GM12873 (cell line): ENCODE measurements at regions not wholly inside any gene's neighbourhood (a gene's known extent, or its start where the extent isn't known, plus 50 kb on each side); places are given as distances from the start of the nearest gene placed in this dataset.

Experiments used
- TF ChIP-seq, protein P1 (sequence below): IDR thresholded peaks from 2 replicates; pipeline ENCODE4 v1.5.1; 2012; ENCODE audit warnings: low read depth, mild to moderate bottlenecking, moderate library complexity, low read length, control low read depth; ENCODE audit not compliant: insufficient read depth; ENCODE audit errors: missing control alignments

DNA sequence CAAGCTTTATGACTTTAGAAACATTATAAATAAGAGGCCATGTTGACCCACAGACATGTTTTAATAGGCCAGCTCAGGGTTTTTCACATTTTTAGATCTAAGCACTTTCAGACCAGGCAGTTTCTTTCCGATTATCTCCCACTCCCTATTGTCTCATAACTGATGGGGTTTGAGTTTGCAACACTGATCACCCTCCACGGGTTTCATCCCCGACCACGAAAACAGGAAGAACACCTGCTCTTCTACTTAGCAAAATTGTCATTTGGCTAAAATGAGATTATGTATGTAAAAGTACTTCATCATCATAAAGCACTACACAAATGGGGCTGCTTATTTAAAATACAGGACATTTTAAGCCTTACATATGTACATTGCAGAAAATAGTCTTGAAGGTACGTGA lies 407.9 kb downstream of the HNRNPD start:
- TF ChIP-seq, protein P1, sequence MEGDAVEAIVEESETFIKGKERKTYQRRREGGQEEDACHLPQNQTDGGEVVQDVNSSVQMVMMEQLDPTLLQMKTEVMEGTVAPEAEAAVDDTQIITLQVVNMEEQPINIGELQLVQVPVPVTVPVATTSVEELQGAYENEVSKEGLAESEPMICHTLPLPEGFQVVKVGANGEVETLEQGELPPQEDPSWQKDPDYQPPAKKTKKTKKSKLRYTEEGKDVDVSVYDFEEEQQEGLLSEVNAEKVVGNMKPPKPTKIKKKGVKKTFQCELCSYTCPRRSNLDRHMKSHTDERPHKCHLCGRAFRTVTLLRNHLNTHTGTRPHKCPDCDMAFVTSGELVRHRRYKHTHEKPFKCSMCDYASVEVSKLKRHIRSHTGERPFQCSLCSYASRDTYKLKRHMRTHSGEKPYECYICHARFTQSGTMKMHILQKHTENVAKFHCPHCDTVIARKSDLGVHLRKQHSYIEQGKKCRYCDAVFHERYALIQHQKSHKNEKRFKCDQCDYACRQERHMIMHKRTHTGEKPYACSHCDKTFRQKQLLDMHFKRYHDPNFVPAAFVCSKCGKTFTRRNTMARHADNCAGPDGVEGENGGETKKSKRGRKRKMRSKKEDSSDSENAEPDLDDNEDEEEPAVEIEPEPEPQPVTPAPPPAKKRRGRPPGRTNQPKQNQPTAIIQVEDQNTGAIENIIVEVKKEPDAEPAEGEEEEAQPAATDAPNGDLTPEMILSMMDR, result no peak

GRCh38 chr4:81965454-81965853 lies 408.3 kb downstream of the HNRNPD start:
- TF ChIP-seq, protein P1, result no peak

DNA sequence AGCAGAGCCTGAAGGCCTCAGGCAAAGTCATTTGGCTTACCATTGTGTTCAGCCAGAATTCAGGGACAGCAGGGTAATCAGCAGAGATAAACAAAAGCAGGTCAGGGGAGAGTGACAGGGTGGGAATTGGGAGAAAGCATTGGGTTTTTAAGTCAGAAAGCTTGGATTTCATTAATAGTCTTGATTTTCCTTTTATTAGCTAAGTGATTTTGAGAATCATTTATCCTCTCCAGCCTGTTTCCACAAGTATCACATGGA lies 410.1 kb downstream of the HNRNPD start:
- TF ChIP-seq, protein P1, result no peak

GRCh38 chr4:81963015-81963762 lies 410.6 kb downstream of the HNRNPD start:
- TF ChIP-seq, protein P1, result no peak

- TF ChIP-seq, protein P1, result no peak
Measured at GRCh38 chr4:81960961-81961360, 412.8 kb downstream of the HNRNPD start.

- TF ChIP-seq, protein P1, result no peak
Measured at GRCh38 chr4:81954271-81954670, 419.5 kb downstream of the HNRNPD start.

DNA sequence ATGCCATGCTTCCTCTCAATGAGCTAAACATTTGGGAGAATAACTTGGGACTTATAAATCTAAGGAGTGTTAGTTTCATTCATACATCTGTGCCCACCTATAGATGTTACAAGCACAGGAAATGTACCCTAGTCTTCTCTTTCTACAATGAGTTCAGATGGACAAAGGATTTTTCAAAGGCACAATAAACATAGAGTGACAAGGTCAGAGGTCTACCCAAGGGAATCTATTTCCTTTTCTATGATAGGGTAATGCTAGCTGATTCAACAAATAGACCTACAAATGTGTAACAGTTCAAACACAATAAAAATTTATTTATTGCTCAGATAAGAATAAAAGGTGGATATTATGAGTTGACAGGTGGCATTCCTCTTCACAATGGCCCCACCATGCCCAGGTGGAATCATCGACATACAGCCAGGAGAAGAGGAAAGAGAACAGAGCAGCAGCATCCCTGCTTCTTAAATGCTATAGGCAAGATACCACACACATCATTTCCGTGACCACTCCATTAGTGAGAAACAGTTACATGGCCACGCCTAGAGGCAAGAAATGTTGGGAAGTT lies 421.8 kb downstream of the HNRNPD start:
- TF ChIP-seq, protein P1, result no peak
